ENCODE measurements at regions not wholly inside any gene's neighbourhood (a gene's known extent, or its start where the extent isn't known, plus 50 kb on each side); places are given as distances from the start of the nearest gene placed in this dataset.

GRCh38 chr16:88289561-88289960, 93.2 kb upstream of the ZNF469 start:
- Histone ChIP-seq H3K4me1 (no peaks in the 10 kb centered on the region), H3K9me3 (peaks cover 0 to 36% (median 26%) of the 10 kb centered on the region in 4 donors), H3K36me3 (no peaks in the 10 kb centered on the region), H3K27ac (no peak overlapping the region), H3K27me3 (peaks cover 0 to 11% (median 0%) of the 10 kb centered on the region in 3 donors), H3K4me3 (no peak overlapping the region)
- TF ChIP-seq EP300 (IDR thresholded peaks at IDR 0.05) (no peak), POLR2A (IDR thresholded peaks at IDR 0.05) (no peak), POLR2AphosphoS5 (IDR thresholded peaks at IDR 0.05) (no peak), CTCF (IDR thresholded peaks at IDR 0.05) (no peak)
- 80 to 89% (median 83%) methylated on average over 5 of the region's 5 CpGs for WGBS, 5 donors
- DNase-seq = no peak
- intact Hi-C loops (cut with DNase I; ENCODE audit: low total_unique reads) = no loop called here

- intact Hi-C loops (cut with DNase I; ENCODE audit: low total_unique reads) = no loop called here
- Histone ChIP-seq H3K9me3 (peaks cover 0 to 36% (median 26%) of the 10 kb centered on the region in 4 donors), H3K27ac (no peak overlapping the region), H3K4me1 (no peaks in the 10 kb centered on the region), H3K4me3 (no peak overlapping the region), H3K36me3 (no peaks in the 10 kb centered on the region), H3K27me3 (peaks cover 0 to 11% (median 0%) of the 10 kb centered on the region in 3 donors)
- WGBS, 5 donors = 64 to 81% (median 77%) methylated on average over 12 of the region's 12 CpGs
- no peak for TF ChIP-seq CTCF (IDR thresholded peaks at IDR 0.05)
- TF ChIP-seq POLR2A (IDR thresholded peaks at IDR 0.05) = no peak
- TF ChIP-seq POLR2AphosphoS5 (IDR thresholded peaks at IDR 0.05) = no peak
- TF ChIP-seq EP300 (IDR thresholded peaks at IDR 0.05) = no peak
- DNase-seq = no peak
Measured at GRCh38 chr16:88289968-88290401, 92.8 kb upstream of the ZNF469 start.

GRCh38 chr16:88290850-88291830, 91.6 kb upstream of the ZNF469 start:
- 78 to 84% (median 81%) methylated on average over 25 to 28 of the region's 28 CpGs for WGBS, 5 donors
- H3K4me1 ChIP-seq = no peaks in the 10 kb centered on the region
- no peak for DNase-seq
- no peak overlapping the region for H3K27ac ChIP-seq
- no peak overlapping the region for H3K4me3 ChIP-seq
- H3K36me3 ChIP-seq = no peaks in the 10 kb centered on the region
- peaks cover 0 to 11% (median 0%) of the 10 kb centered on the region in 3 donors for H3K27me3 ChIP-seq
- peaks cover 0 to 32% (median 25%) of the 10 kb centered on the region in 4 donors for H3K9me3 ChIP-seq
- TF ChIP-seq EP300 (IDR thresholded peaks at IDR 0.05) = no peak
- TF ChIP-seq POLR2A (IDR thresholded peaks at IDR 0.05) = no peak
- no peak for TF ChIP-seq POLR2AphosphoS5 (IDR thresholded peaks at IDR 0.05)
- TF ChIP-seq CTCF (IDR thresholded peaks at IDR 0.05) = no peak
- intact Hi-C loops (cut with DNase I; ENCODE audit: low total_unique reads) = no loop called here

- WGBS, 5 donors = 82 to 90% (median 87%) methylated on average over 19 of the region's 19 CpGs
- H3K27ac ChIP-seq = no peak overlapping the region
- no peaks in the 10 kb centered on the region for H3K36me3 ChIP-seq
- TF ChIP-seq CTCF (IDR thresholded peaks at IDR 0.05) (no peak), POLR2AphosphoS5 (IDR thresholded peaks at IDR 0.05) (no peak), POLR2A (IDR thresholded peaks at IDR 0.05) (no peak), EP300 (IDR thresholded peaks at IDR 0.05) (no peak)
- peaks cover 0 to 20% (median 14%) of the 10 kb centered on the region in 4 donors for H3K9me3 ChIP-seq
- no peak overlapping the region for H3K4me3 ChIP-seq
- H3K4me1 ChIP-seq = no peaks in the 10 kb centered on the region
- DNase-seq = no peak
- H3K27me3 ChIP-seq = peaks cover 0 to 14% (median 0%) of the 10 kb centered on the region in 3 donors
- intact Hi-C loops (cut with DNase I; ENCODE audit: low total_unique reads) = no loop called here
Measured at GRCh38 chr16:88292007-88292970, 90.5 kb upstream of the ZNF469 start.
